ENCODE measurements at regions not wholly inside any gene's neighbourhood (a gene's known extent, or its start where the extent isn't known, plus 50 kb on each side); places are given as distances from the start of the nearest gene placed in this dataset.
A peak's percentile ranks its signal among the peaks of the same experiment; 100 is the strongest.

DNA sequence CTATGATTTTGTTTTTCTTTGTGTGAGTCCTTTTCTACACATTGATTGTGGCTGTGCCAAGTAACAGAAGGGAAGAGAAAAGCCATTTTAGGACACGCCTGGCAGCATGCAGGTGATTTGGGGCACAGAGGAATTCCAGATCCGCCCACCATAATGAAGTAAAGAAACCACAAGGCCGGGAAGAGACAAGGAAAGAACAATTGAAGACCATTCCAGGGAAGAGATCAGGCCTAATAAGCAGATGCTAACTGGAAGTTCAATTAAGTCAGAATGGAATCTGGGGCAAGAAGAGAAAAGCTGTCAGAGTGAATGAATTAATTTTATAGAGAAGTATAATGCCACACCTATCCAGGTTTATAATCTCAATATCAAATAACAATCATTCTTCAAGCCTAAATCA is 110.2 kb upstream of the ISL1 start:
- no peak for DNase-seq (ENCODE audit: low read depth)
- H3K4me3 ChIP-seq (replicated peaks; ENCODE audit: low read depth, low read length) = no peak overlapping the region
- no peak for TF ChIP-seq CTCF (IDR thresholded peaks at IDR 0.05; ENCODE audit: low read length, missing control alignments)

DNA sequence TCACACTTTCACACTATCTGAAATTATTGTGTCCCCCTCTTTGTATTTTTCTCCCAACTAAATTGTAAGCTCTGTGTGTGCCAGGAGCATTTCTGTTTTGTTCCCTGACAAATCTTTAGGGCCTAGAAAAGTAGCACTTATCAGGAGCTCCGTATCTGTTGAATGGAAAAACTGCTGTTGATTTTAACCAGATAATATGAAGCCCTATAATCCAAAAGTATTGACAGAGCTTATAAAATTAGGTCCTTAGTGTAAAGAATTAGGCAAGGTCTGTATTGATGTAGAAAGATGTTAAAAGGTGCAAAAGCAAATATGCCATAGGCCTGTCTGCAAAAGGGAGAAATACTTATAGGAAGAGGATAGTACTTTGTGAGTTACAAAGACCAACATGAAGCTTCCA is 109.4 kb upstream of the ISL1 start:
- no peak for DNase-seq (ENCODE audit: low read depth)
- H3K4me3 ChIP-seq (replicated peaks; ENCODE audit: low read depth, low read length) = no peak overlapping the region
- TF ChIP-seq CTCF (IDR thresholded peaks at IDR 0.05; ENCODE audit: low read length, missing control alignments) = no peak

GRCh38 chr5:51275428-51275827 is 107.8 kb upstream of the ISL1 start:
- TF ChIP-seq CTCF (IDR thresholded peaks at IDR 0.05; ENCODE audit: low read length, missing control alignments) = no peak
- no peak overlapping the region for H3K4me3 ChIP-seq (replicated peaks; ENCODE audit: low read depth, low read length)

GRCh38 chr5:51276250-51276649 is 107.0 kb upstream of the ISL1 start:
- no peak overlapping the region for H3K4me3 ChIP-seq (replicated peaks; ENCODE audit: low read depth, low read length)
- TF ChIP-seq CTCF (IDR thresholded peaks at IDR 0.05; ENCODE audit: low read length, missing control alignments) = no peak
- no peak for DNase-seq (ENCODE audit: low read depth)

More at GRCh38 chr5:51275428-51275827, 107.8 kb upstream of the ISL1 start:
- no peak for DNase-seq (ENCODE audit: low read depth)

DNA sequence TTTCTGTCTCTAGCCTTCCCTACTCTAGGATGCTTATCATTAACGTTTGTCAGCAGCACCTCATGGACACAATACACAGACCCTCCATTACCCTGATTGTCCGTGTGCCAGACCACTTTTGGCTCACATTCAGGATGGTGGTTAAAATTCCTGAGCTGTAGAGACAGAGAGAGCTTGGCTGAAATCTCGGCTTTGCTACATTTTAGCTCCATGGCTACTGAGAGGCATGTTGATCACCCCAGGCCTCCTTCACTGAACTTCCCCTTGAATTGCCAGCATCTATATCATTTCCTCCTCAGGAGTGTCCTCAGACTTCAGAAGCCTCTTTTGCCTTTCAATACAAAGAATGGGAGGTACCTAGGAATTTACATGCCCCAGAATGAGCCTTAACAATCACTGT is 104.7 kb upstream of the ISL1 start:
- DNase-seq (ENCODE audit: low read depth) = peak; percentile 3

DNA sequence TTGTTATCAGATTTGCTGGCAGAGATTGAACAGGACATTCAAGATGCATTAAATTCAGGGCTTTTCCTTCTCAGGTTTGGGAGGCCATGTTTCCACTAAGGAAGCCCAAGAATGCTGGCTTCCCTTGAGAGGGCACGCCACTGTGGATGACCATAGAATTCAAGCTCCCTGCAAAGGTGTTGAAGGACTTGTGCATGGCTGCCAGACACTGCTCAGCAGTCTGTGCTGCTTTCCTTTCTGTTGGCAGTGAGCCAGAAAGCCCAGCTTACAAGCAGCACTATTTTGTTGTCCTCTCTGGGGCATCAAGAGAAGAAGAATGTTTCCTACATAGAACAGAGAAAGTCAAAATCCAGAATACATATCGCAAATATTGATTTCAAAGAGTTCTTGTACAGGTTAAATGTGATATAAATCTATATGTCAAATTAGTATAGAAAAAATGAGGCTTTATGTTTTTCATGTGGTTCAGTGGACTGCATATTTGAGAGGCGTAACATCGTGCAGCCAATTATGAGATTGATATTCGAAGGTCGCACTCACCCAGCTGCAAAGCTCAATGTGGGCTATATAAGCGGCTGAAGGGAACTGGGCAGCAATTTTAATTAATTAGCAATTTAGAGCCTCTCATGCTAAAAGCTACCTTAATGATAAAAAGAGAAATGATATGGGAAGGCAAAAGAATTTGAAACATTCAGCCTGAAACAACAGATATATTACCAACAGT is 103.1 kb upstream of the ISL1 start:
- no peak for TF ChIP-seq CTCF (IDR thresholded peaks at IDR 0.05; ENCODE audit: low read length, missing control alignments)
- no peak for DNase-seq (ENCODE audit: low read depth)
- no peak overlapping the region for H3K4me3 ChIP-seq (replicated peaks; ENCODE audit: low read depth, low read length)

More for the DNA sequence above, 104.7 kb upstream of the ISL1 start:
- no peak overlapping the region for H3K4me3 ChIP-seq (replicated peaks; ENCODE audit: low read depth, low read length)
- TF ChIP-seq CTCF (IDR thresholded peaks at IDR 0.05; ENCODE audit: low read length, missing control alignments) = no peak

- TF ChIP-seq CTCF (IDR thresholded peaks at IDR 0.05; ENCODE audit: low read length, missing control alignments) = no peak
- no peak overlapping the region for H3K4me3 ChIP-seq (replicated peaks; ENCODE audit: low read depth, low read length)
- DNase-seq (ENCODE audit: low read depth) = no peak
Measured at GRCh38 chr5:51286046-51286445, 97.2 kb upstream of the ISL1 start.

Data from fibroblast of pulmonary artery (primary cell).